Embryonic facial prominence (tissue), 1 donor: ENCODE measurements at regions not wholly inside any gene's neighbourhood (a gene's known extent, or its start where the extent isn't known, plus 50 kb on each side); places are given as distances from the start of the nearest gene placed in this dataset.
"Not testable (repeated sequence)": the region's sequence is repeated elsewhere in the genome, so short reads cannot be mapped to it uniquely, and the experiment has no call there.

Experiments used
- DNase-seq: peaks from one replicate; pipeline ENCODE4 v3.0.0-alpha.2; 2016; ENCODE audit errors: extremely low spot score

DNA sequence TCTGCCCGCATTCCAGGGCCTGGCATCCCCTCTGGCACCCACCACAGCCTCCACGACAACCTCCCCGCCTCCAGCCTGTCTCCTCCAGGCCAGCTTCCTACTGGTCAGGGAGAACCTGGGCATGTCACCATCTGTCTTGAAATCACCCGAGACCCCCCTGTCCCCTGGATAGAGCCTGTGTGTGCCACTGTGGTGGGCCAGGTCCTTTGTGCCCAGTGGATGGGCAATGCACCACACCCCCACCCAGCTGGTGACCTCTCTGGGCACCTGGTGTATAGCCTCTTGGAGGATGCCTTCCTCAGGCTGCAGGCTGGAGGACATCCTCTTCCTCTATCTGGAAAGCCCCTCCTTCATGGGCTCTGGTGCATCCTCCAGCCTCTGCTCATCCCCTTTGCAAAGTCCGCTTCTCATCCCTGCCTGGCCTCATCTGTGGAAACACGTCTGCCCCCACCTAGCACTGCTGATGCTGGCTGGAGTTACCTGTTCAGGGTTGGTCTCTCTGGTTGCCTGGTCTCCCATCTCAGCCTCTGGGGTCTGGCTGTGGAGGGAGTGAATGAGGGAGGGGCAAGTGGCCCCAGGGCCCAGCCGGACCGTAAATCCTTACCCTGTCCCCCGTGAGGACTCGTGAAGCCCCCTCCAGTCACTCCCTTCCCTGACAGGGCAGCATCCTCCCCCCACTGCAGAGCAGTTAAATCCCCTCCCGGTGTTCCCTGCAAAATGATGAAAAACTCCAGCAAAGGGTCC is 589.6 kb downstream of the TBC1D22A start:
- no peak for DNase-seq

DNA sequence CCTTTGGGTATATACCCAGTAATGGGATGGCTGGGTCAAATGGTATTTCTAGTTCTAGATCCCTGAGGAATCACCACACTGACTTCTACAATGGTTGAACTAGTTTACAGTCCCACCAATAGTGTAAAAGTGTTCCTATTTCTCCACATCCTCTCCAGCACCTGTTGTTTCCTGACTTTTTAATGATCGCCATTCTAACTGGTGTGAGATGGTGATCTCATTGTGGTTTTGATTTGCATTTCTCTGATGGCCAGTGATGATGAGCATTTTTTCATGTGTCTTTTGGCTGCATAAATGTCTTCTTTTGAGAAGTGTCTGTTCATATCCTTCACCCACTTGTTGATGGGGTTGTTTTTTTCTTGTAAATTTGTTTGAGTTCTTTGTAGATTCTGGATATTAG is 583.8 kb downstream of the TBC1D22A start:
- not testable (repeated sequence) for DNase-seq

DNA sequence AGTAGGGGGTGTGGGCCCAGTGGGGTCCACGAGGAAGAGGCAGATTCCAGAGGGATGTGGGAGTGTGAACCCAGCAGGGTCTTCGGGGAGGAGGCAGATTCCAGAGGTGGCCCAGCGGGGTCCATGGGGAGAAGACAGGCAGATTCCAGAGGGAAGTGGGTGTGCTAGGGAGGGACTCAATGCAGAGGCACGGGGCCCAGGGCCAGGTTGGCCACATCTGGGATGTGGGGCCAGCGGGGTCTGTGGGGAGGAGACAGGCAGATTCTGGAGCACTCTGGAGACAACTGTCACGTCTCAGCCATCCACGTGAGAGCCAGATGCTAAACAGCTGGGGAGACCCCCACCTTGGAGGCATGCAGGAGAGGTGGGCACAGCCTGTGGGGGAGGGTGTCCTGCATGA is 582.6 kb downstream of the TBC1D22A start:
- DNase-seq: no peak

DNA sequence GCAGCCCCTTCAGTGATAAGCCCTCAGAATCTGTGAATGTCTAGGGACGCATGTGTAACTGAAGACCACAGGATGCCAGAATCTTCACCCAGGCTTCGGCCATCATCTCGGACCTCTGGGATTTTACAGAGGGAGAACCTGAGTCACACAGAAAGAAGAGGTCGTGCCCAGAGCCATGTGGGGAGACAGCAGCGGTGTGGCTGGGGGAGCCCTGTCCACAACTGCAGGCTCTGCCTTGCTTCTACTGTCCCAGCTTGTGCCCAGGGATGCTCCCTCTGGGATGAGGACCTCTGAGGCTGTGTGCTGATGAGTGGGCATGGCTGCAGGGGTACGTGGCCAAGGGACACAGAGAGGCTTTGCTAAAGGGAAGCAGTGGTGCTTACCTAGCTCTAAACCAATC is 582.0 kb downstream of the TBC1D22A start:
- DNase-seq: no peak

DNA sequence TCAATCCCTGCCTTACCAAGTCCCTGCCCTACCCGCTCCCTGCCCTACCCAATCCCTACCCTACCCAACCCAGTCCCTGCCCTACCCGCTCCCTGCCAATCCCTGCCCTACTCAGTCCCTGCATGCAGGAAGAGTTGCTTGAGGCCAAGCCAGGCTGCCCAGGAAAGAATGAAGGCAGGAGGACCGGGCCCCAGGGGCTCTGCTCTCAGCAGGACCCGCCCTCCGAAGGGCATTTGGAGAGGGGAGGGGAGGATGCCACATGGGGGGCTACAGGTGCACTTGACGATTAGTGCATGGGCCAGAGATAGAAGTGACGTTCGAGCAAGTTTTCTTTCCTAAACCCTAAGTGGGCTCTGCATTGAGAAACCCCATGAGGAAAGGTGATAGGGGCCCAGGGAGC is 581.2 kb downstream of the TBC1D22A start:
- DNase-seq: no peak

DNA sequence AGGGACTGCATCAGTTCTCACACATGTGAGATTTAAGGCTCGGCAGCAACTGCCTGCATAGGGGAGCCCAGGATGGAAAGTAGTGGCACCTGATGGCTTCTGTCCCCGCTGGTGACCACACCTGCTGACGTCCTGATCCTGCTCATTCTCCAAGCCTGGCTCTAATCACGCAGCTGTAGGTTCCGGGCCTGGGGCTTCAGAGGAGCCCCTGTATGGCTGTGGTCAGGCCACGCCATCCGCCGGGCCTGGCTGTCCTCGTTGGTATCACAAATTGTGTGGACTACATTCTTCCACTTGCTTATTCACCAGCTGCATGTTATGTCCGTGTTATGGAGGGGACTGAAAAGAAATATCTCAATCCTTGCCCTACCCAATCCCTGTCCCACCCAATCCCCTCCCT is 580.0 kb downstream of the TBC1D22A start:
- DNase-seq: no peak

DNA sequence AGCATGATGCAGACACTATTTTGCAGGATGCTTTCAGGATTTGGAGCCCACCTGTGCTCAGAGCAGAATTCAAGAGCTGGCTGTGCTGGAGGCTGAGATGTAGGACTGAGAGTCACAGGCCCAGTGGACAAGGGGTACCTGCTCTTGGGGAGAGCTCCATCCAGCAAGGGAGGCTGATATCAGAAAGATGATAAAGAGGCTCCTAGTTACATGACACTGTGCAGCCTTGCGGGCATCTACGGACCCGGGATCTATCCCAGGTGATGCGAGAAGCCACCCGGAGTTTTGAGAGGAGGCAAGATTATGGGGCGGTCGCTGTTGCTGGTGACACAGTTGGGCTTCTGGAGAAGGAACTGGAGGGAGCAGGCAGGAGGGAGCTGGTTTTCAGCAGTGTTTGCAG is 579.0 kb downstream of the TBC1D22A start:
- DNase-seq: no peak

DNA sequence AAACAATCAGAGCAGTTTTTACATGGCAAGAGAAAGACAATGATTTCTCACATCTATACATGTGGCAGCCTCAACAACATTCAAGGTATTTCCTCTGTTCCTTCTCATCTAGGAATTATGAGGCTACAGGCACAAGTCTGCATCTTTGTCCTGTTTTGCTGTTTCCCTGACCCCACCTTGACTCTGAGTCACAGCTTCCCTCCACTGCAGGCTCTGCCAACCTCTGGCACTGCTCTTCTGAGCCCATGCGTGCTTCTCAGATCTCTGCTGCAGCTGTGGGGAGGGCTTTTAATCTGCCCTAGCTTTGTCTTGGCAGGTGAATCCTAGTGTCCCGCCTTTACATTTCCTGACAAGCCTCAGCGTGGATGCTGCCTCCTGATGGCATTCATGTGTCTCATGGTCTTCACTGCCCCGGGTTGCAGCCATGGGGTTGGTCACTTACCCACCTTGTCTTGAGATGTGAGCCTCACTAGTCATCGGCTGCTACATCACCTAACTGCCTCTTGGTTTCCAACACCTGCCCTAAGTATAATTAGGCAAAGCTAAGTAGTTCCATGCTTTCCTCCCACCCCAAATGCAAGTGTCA is 578.5 kb downstream of the TBC1D22A start:
- no peak for DNase-seq

DNA sequence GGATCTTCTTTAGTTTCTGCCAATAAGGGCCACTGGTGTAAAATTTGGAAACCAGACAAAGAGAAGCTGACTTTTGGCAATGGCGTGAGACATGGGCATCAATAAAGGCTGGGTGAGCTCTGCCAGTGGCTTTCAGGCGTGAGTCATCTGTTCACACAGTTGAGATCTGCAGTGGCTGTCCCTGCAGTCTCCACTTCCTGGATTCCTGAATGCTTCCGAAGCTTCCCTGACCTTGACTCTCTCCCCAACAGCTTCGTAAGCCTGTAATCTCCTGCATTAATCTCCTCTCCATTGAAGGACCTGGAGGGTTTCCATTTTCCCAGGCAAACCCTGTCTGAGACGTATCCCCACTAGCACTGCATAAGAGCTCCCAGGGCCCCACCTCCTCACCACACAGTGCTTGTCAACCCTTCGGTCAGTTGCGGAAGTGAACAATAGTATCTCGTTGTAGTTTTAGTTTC is 574.7 kb downstream of the TBC1D22A start:
- no peak for DNase-seq

DNA sequence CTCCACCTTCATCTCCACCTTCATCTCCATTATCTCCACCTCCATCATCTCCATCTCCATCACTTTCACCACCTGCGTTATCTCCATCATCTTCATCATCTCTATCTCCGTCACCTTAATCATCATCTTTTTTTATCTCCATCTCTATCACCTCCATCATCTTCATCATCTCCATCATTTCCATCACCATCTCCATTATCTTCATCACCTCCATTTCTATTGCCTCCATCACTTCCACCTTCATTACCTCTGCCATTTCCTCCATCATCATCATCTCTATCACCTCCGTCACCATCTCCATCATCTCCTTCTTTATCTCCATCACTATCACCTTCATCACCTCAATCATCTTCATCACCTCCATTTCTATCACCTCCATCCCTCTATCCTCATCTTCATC is 573.5 kb downstream of the TBC1D22A start:
- no peak for DNase-seq

DNA sequence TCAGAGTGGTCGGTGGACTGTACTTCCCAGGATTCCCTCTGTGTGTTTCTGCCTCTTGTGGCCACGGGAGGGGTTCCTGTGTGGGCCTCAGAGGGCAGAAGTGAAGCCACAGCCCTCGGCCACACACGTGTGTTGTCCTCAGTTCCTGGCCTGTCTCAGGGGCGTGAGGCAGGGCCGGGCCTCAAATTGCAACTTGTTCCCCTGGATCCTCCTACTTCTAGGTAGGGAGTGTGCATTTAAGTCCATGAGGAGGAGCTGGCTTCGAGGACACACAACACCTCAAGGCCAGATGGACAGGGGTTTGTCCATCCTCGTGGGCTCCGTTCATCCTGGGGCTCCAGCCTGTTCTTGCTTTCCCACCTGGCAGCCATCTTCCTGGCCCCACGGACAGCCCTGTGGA is 573.0 kb downstream of the TBC1D22A start:
- no peak for DNase-seq

DNA sequence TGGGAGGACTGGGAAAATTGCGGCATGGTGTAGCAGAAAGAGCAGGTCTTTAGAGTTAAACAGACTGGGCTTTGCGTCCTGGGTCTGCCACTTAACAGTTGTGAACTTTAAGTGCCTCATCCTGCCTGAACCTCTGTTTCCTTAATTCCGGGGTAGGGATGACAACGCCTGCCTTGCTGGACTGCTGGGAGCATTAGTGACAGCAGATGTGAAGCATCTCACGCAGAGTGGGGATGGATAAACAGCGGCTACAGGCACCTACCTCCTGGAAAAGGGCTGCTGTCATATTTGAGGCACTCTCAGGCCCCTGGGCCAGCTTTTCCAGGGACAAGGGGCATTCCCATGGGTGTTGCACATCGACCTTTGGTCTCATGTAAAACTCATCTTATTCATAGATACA is 572.2 kb downstream of the TBC1D22A start:
- DNase-seq: no peak

DNA sequence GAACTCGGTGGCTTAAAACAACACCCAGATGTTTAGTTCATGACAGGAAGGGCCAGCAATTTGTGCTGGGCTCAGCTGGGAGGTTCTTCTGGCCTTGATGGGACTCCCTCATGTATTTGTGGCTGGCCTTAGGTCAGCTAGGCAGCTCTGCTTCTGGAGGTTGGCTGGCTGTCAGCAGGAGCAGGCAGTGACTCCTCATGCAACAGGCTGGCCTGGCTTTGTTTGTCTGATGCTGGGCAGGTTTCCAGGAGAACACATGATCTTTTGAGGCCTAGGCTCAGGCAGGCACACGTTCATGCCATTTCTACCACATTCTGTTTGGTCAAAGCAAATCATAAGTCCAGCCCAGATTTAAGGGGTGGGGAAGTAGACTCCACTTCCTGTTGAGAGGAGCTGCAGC is 571.2 kb downstream of the TBC1D22A start:
- no peak for DNase-seq

DNA sequence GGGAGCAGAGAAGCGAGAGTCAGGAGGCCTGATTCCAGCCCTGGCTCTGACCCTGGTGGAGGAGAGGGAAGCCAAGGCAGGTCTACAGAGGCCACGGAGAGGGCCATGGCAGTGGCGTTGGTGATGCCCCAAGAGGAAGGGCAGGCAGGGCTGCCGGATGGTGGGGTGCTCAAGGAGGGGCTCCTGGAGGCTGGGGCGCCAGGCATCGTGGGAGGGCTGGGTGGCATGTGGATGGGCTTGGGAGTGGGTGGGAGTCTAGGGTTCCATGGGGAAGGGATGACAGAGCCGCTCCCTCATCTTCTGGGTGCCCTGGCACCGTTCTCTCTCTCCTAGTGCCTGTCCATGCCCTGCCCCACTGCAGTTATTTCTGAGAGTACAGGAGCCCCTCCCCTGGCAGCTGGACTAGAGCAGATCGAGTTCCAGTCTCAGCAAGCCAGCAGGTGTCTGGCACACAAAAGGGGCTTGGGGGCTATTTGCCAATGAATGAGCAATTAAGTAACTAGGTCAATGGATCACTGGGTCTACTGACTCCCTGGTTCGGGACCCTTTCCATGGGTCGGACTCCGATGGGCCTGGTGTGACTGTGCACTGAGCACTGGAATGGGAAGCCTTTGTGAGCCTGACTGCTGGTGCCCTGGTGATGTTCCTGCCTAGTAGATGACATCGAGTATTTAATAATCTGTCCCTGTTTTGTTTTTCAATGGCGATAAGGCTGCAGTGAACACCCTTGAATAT is 570.0 kb downstream of the TBC1D22A start:
- no peak for DNase-seq

DNA sequence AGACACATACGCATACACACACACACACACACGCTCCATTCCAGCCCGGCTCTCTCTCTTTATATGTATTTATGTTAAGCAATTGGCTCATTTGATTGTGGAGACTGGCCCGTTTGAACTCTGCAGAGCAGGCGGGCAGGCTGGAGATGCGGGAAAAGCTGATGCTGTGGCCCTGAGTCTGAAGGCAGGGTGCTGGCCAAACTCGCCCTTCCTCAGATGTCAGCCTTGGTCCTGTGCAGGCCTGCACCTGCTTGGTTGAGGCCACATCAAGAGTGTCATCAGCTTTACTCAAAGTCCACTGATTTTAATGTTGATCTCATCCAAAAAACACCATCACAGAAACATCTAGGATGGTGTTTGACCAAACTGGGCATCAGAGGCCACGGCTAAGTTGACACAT is 569.3 kb downstream of the TBC1D22A start:
- no peak for DNase-seq

DNA sequence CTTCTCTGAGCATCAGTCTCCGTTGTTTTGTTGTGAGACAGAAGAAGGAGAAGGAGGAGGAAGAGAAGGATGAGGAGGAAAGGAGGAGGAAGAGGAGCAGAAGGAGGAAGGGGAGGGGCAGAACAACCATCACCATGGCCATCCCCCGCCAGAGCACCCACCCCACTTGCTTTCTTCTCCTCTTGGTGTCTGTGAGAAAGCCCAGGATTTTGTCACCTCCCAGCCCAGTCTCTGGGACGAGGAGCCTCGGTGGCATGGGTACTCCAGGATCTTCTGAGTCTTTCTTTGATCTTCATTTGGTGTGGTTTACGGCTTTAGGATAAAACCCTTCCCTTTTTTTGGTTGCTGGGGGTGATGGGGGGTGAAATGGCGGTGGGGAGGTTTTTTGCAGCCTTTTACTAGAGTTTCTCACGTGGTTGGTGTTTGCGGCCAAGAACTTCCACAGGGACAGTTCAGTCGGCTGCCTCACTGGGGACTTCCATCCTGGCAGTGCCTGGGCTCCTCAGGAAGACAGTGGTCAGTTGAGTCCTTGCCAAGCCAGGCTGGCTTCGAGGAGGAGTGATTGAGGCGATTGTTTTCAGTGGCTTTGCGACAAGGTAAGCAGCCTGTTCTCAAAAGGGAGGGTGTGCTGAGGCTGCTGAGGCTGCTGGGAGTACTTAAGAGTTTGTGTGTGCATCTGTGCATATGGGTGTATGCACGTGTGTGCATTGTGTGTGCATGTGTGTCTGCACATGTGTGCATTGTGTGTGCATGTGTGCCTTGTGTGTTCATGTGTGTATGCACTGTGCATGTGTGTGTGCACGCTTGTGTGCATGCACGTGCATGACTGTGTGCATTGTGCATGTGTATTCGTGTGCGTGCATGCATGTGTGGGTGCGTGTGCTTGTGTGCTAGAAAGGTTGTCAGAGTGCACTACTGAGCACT is 567.5 kb downstream of the TBC1D22A start:
- no peak for DNase-seq

DNA sequence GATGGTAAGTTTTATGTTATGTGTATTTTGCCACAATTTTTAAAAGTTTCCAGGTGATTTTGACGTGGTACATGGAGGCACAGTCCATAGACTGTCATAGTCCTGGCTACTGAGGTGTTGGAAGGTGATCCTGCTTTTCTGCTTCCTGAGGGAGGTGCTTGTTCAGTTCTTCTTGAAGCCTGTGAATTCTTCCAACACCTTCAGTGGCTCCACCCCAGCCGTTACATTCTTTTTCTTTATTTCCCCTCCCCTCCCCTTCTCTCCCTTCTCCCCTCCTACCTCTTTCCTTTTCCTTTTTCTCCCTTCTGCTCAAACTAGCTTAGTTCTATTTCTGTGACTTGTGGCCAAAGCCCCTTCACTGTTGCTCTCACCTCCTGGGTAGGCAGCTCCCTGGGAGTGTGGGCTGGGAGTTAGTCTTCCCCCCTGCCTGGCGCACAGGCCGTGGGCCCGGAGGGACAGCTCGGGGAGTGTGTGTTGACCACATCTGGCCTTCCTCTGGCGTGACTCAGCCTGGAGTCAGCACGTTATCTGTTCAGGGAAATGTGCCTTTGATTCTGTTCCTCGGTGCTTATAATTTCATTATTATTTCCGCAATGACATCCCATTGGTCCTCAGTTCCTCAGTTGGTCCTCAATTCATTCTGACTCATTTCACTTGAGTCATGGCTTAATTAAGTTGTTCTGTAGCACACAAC is 566.2 kb downstream of the TBC1D22A start:
- no peak for DNase-seq

DNA sequence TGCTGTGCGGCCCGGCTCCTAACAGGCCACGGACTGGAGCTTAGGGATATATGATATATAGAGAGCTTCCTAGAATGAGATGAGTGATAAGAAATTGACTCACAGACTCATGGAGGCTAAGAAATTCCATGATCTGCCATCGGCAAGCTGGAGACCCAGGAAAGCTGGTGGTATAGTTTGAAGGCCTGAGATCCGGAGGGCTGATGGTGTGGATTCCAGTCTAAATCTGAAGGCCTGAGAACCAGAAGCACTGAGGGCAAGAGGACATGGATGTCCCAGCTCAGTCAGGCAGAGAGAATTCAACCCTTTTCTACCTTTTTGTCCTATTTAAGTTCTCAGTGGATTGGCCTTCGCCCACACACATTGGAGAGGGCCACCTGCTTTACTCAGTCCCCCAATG is 564.8 kb downstream of the TBC1D22A start:
- DNase-seq: no peak

DNA sequence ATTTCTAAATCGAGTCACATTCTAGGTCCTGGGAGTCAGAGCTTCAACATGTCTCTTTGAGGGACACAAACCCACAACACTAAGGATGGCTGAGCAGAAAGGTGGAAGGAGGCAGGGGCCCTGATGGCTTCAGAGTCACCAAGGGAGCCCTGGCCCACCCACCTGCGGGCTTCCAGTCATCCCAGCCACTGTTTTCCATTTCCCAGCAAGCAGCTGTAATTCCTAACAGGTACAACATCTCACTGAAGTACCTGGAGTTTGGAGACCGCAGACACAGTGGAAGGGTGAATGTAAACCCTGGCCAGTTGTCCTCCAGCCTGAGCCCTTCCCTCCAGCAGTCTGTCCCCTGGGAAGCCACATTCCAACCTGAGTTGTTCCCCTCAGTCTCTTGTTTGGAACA is 562.8 kb downstream of the TBC1D22A start:
- DNase-seq: no peak

DNA sequence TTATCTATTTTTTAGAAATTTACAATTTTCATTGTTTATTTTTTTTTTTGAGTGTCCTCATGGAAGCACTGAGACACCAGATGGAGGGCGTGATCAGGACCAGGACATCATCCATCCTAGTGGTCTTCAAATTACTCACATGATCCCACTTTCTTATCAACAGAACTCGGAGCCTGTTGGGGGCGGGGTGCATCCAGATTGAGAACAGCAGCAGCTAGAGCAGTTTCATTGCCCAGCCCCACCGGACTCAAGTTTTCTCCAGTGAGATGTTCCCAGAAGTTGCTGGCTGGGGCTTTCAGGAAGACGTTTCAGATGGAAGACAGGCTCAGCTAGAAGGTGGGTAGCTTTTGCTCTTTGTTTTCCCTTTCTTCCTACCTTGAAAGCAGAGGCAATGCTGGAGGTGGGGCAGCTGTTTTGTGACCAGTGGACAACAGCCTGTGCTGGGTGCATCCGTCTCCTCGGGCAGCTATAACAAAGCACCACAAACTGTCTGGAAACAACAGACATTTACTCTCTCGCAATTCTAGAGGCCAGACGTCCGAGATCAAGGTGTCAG is 562.1 kb downstream of the TBC1D22A start:
- DNase-seq: no peak

DNA sequence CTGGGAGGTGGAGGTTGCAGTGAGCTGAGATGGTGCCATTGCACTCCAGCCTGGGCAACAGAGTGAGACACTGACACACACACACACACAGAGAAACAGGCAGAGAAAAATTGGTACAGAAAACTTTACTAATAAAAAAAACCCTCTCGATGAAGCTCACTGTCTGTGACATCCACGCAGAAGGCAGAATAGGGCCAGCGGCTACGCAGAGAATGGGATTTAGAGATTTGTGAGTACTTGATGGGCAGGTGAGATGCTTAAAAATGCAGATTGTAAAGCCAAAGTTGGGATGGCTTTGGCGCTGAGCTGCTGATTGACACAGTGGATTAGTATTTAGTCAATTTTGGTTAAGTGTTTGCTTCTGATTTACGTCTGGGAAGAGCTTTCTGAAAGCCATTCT is 561.1 kb downstream of the TBC1D22A start:
- DNase-seq: no peak
